ENCODE measurements at regions not wholly inside any gene's neighbourhood (a gene's known extent, or its start where the extent isn't known, plus 50 kb on each side); places are given as distances from the start of the nearest gene placed in this dataset.

DNA sequence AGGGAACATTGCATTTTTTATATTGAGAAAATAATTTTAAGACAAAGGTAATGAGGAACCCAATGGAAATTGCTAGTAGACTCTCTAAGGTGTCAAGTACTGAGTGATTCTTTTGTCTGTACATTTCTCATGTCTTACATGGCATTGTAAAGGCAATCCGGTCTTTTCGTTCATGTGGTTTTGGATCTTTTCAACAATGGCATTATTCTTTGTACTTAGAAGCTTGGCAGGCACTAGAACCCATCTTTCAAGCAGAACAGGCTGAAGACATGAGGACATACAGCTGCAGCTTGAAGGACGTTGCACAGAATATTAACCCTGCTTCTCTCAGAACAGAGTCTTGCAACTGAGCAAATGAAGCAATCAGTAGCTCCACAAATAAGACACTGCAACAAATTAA is 231.5 kb upstream of the ZFHX3 start:
- no peak for TF ChIP-seq POLR2AphosphoS5 (IDR thresholded peaks at IDR 0.05)
- TF ChIP-seq, protein P1, sequence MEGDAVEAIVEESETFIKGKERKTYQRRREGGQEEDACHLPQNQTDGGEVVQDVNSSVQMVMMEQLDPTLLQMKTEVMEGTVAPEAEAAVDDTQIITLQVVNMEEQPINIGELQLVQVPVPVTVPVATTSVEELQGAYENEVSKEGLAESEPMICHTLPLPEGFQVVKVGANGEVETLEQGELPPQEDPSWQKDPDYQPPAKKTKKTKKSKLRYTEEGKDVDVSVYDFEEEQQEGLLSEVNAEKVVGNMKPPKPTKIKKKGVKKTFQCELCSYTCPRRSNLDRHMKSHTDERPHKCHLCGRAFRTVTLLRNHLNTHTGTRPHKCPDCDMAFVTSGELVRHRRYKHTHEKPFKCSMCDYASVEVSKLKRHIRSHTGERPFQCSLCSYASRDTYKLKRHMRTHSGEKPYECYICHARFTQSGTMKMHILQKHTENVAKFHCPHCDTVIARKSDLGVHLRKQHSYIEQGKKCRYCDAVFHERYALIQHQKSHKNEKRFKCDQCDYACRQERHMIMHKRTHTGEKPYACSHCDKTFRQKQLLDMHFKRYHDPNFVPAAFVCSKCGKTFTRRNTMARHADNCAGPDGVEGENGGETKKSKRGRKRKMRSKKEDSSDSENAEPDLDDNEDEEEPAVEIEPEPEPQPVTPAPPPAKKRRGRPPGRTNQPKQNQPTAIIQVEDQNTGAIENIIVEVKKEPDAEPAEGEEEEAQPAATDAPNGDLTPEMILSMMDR (IDR thresholded peaks at IDR 0.05 in 8 of 11, conservative IDR thresholded peaks at IDR 0.05 in 3 of 11), result no peak

Data from spleen (tissue), 7 donors.